Left lung (tissue), 4 donors: ENCODE measurements at regions not wholly inside any gene's neighbourhood (a gene's known extent, or its start where the extent isn't known, plus 50 kb on each side); places are given as distances from the start of the nearest gene placed in this dataset.
A peak's percentile ranks its signal among the peaks of the same experiment; 100 is the strongest.

Source experiments
- ATAC-seq: fragments of 200-7000 bp; cut with Tn5 transposase; one replicate; pipeline ENCODE4 v1.9.1; 2020; ENCODE audit warnings: moderate library complexity
- DNase-seq, 4 donors: peaks; one replicate each; pipeline ENCODE4 v3.0.0-alpha.2; 2013 to 2020
- H3K27ac ChIP-seq, 2 donors: fragments of 200-600 bp; sonication (generic) in 1 of 2; one replicate each; pipeline versions ENCODE4 v1.5.0 to v1.8.0; 2020 to 2021
- H3K27me3 ChIP-seq, 2 donors: fragments of 200-600 bp; sonication (generic) in 1 of 2; one replicate each; pipeline versions ENCODE4 v1.5.0 to v1.8.0; 2020 to 2021
- H3K36me3 ChIP-seq, 2 donors: fragments of 200-600 bp; sonication (generic) in 1 of 2; one replicate each; pipeline versions ENCODE4 v1.5.0 to v1.8.0; 2020 to 2021
- H3K4me1 ChIP-seq, 2 donors: fragments of 200-600 bp; one replicate each; pipeline ENCODE4 v1.8.0; 2021
- H3K4me3 ChIP-seq, 2 donors: fragments of 200-600 bp; sonication (generic) in 1 of 2; one replicate each; pipeline versions ENCODE4 v1.5.0 to v1.8.0; 2020 to 2021; ENCODE audit warnings: mild to moderate bottlenecking in 1 of 2
- H3K9me3 ChIP-seq, 2 donors: fragments of 200-600 bp; sonication (generic) in 1 of 2; one replicate each; pipeline versions ENCODE4 v1.5.0 to v1.8.0; 2020 to 2021
- intact Hi-C, 2 donors: fragments of 100-400 bp; cut with DNase I; formaldehyde crosslinking; loops; one replicate each; pipeline versions ENCODE4 v1.11.2 to v1.14.2; 2022
- TF ChIP-seq, protein P1 (sequence below), 2 donors: fragments of 200-600 bp; sonication (generic) in 1 of 2; IDR thresholded peaks; one replicate each; pipeline versions ENCODE4 v1.5.0 to v1.8.0; 2021; ENCODE audit warnings: antibody characterized with exemption in 2 of 2
- donor health status: DM: no; HTN: yes; CAD: no.
- donor health status: DM: no; HTN: no; CAD: no.

DNA sequence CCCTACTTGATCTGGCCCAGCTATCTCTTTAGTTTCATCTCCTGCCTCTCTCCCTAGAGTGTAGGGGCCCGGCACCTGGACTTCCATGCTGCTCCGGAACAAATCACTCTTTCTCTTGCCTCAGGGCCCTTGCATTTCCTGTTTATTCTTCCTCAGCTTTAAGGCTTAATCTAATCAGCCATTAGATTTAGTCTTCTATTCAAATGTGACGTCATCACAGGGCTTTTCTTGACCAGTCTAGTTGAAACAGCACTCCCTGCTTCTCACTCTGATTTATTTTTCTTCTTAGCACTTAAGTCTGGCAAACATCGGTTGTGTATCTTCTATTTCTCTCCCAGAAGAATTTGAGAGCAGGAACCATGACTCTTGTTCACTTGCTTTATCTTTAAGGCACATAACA lies 564.1 kb downstream of the EFNB2 start:
- Histone ChIP-seq H3K27me3 (no peaks in the 10 kb centered on the region), H3K9me3 (peaks cover 0 to 2% of the 10 kb centered on the region in 2 donors), H3K27ac (no peak overlapping the region), H3K4me1 (no peaks in the 10 kb centered on the region), H3K4me3 (no peak overlapping the region), H3K36me3 (no peaks in the 10 kb centered on the region)
- TF ChIP-seq, protein P1, sequence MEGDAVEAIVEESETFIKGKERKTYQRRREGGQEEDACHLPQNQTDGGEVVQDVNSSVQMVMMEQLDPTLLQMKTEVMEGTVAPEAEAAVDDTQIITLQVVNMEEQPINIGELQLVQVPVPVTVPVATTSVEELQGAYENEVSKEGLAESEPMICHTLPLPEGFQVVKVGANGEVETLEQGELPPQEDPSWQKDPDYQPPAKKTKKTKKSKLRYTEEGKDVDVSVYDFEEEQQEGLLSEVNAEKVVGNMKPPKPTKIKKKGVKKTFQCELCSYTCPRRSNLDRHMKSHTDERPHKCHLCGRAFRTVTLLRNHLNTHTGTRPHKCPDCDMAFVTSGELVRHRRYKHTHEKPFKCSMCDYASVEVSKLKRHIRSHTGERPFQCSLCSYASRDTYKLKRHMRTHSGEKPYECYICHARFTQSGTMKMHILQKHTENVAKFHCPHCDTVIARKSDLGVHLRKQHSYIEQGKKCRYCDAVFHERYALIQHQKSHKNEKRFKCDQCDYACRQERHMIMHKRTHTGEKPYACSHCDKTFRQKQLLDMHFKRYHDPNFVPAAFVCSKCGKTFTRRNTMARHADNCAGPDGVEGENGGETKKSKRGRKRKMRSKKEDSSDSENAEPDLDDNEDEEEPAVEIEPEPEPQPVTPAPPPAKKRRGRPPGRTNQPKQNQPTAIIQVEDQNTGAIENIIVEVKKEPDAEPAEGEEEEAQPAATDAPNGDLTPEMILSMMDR (IDR thresholded peaks at IDR 0.05) = no peak
- intact Hi-C loops = no loop called here
- no peak for DNase-seq
- ATAC-seq = no peak

DNA sequence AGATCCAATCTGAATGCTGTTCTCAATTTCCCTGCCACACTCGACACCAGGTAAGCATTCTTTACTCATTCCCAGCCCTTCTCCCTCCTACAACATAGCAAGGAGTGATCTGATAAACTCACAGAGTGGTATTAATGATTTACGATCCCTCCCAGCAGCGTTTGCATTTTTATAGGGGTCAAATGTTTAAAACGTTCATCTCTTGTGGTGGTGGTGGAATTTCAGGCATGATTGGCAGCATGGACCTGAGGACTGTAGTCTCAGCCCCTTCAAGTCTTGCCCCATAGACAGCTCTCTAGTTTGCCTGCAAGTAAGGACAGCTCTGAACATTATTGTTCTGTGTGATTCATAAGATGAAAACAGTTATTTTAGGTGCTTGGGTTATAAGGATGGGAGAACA lies 565.7 kb downstream of the EFNB2 start:
- intact Hi-C loops = no loop called here
- H3K36me3 ChIP-seq = no peaks in the 10 kb centered on the region
- ATAC-seq (peak; percentile 64), DNase-seq (no peak)
- no peaks in the 10 kb centered on the region for H3K27me3 ChIP-seq
- H3K9me3 ChIP-seq = no peaks in the 10 kb centered on the region
- H3K4me1 ChIP-seq = no peaks in the 10 kb centered on the region
- no peak overlapping the region for H3K4me3 ChIP-seq
- TF ChIP-seq, protein P1 (IDR thresholded peaks at IDR 0.05) = no peak
- no peak overlapping the region for H3K27ac ChIP-seq

DNA sequence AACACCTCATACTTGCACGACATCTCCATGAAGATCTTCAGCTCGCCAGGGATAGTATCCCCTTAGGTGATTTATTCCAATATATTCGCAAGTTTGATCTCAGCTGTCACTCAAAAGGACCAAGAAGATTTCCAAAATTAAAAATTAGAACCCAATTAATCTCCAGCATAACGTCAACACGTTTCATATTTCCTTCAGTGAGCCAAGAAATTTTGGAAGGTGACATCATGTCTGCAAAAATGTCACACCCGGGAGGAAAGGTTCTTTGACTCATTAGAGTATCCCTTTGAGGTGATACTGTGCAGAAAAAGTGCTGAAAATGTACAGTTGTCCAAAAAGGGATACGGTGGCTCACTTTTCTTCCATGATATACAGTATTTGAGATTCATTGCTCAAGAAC lies 569.6 kb downstream of the EFNB2 start:
- H3K27me3 ChIP-seq = no peaks in the 10 kb centered on the region
- no peak overlapping the region for H3K4me3 ChIP-seq
- no peaks in the 10 kb centered on the region for H3K4me1 ChIP-seq
- intact Hi-C loops = no loop called here
- ATAC-seq (no peak), DNase-seq (no peak)
- H3K36me3 ChIP-seq = no peaks in the 10 kb centered on the region
- TF ChIP-seq, protein P1 (IDR thresholded peaks at IDR 0.05) = no peak
- peaks cover 0 to 3% of the 10 kb centered on the region in 2 donors for H3K9me3 ChIP-seq
- no peak overlapping the region for H3K27ac ChIP-seq

DNA sequence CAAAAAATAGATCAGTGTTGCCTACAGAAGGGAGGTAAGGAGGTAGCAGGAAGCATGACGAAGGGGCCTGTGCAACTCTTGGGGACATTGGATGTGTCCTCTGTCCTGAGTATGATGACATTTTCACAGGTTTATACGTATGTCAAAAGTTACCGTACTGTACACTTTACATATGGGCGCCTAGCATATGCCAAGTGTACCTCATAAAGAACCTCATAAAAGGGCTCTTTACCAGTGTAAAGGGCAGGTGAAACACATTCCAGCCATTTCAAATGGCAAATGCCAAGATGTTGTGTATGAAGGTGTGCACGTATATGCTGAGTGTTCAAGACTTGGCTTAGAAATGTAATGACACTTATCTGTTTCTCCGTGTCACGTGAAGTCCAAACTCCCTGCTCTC lies 573.4 kb downstream of the EFNB2 start:
- DNase-seq (no peak), ATAC-seq (no peak)
- TF ChIP-seq, protein P1 (IDR thresholded peaks at IDR 0.05) = no peak
- H3K4me3 ChIP-seq = no peak overlapping the region
- H3K27ac ChIP-seq = no peak overlapping the region
- H3K9me3 ChIP-seq = peaks cover 0 to 3% of the 10 kb centered on the region in 2 donors
- intact Hi-C loops = no loop called here
- no peaks in the 10 kb centered on the region for H3K4me1 ChIP-seq
- no peaks in the 10 kb centered on the region for H3K36me3 ChIP-seq
- H3K27me3 ChIP-seq = no peaks in the 10 kb centered on the region

DNA sequence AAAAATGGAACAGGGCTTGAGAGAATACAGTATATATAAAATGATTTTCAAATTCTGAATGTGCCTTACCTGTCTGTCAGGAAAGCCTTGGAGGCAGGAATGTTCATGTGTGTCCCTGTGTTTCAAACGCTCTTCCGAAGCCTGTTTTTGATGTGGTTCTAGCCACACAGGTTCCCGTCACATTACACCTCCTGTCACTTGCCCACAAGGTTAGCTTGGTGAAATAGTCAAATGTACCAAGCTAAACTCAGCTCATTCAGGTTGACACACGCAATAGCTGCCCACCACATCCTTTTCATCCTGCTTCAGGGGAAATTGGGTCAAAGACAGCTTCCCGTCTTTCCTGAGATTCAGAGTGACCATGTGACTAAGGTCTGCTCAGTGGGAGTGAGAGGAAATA lies 574.0 kb downstream of the EFNB2 start:
- intact Hi-C loops = no loop called here
- Histone ChIP-seq H3K27me3 (no peaks in the 10 kb centered on the region), H3K36me3 (no peaks in the 10 kb centered on the region), H3K4me1 (no peaks in the 10 kb centered on the region), H3K27ac (no peak overlapping the region), H3K4me3 (no peak overlapping the region), H3K9me3 (peaks cover 0 to 3% of the 10 kb centered on the region in 2 donors)
- no peak for ATAC-seq
- TF ChIP-seq, protein P1 (IDR thresholded peaks at IDR 0.05) = no peak
- DNase-seq = no peak
